GM23338 (cell line): ENCODE measurements at regions not wholly inside any gene's neighbourhood (a gene's known extent, or its start where the extent isn't known, plus 50 kb on each side); places are given as distances from the start of the nearest gene placed in this dataset.

Source experiments
- ATAC-seq: fragments of 200-7000 bp; cut with Tn5 transposase; 3 replicates; pipeline ENCODE4 v1.9.1; 2020
- DNase-seq: peaks from one replicate; pipeline ENCODE4 v3.0.0-alpha.2; 2015; ENCODE audit warnings: low spot score
- H2AFZ ChIP-seq: fragments of 200-600 bp; sonication (generic); 2 replicates; pipeline ENCODE4 v1.8.0; 2016; ENCODE audit warnings: antibody characterized with exemption, mild to moderate bottlenecking, moderate library complexity
- H3F3A ChIP-seq: fragments of 200-600 bp; sonication (generic); replicated peaks from 2 replicates; pipeline ENCODE4 v1.8.0; 2017; ENCODE audit warnings: antibody characterized with exemption, mixed run types, low read depth
- H3K27ac ChIP-seq: fragments of 200-600 bp; sonication (generic); 2 replicates; pipeline ENCODE4 v1.6.1; 2016; ENCODE audit warnings: low read depth
- H3K27me3 ChIP-seq: fragments of 200-600 bp; sonication (generic); 2 replicates; pipeline ENCODE4 v1.8.0; 2016; ENCODE audit warnings: mild to moderate bottlenecking, mixed run types, moderate library complexity; ENCODE audit not compliant: insufficient read depth
- H3K36me3 ChIP-seq: fragments of 200-600 bp; sonication (generic); 2 replicates; pipeline ENCODE4 v1.8.0; 2016; ENCODE audit warnings: mild to moderate bottlenecking; ENCODE audit not compliant: insufficient read depth
- H3K4me1 ChIP-seq: fragments of 200-600 bp; sonication (generic); 2 replicates; pipeline ENCODE4 v1.8.0; 2016; ENCODE audit warnings: mild to moderate bottlenecking, moderate library complexity; ENCODE audit not compliant: insufficient read depth
- H3K4me2 ChIP-seq: fragments of 200-600 bp; sonication (generic); 2 replicates; pipeline ENCODE4 v1.7.1; 2017; ENCODE audit warnings: mixed run types
- H3K4me3 ChIP-seq: fragments of 200-600 bp; sonication (generic); 2 replicates; pipeline ENCODE4 v1.6.1; 2016; ENCODE audit warnings: mixed run types
- H3K79me2 ChIP-seq: fragments of 200-600 bp; sonication (generic); replicated peaks from 2 replicates; pipeline ENCODE4 v1.8.0; 2017; ENCODE audit warnings: mild to moderate bottlenecking; ENCODE audit not compliant: insufficient read depth
- H3K9me2 ChIP-seq: fragments of 200-600 bp; sonication (generic); 2 replicates; pipeline ENCODE4 v1.8.0; 2017; ENCODE audit not compliant: insufficient read depth
- H4K20me1 ChIP-seq: fragments of 200-600 bp; sonication (generic); replicated peaks from 2 replicates; pipeline ENCODE4 v1.8.0; 2017; ENCODE audit warnings: mild to moderate bottlenecking; ENCODE audit not compliant: insufficient read depth
- H3K27ac Mint-ChIP-seq: 2 replicates; pipeline ENCODE4 v1.8.0; 2020; ENCODE audit warnings: inconsistent platforms, mild to moderate bottlenecking, moderate library complexity, mixed read lengths
- H3K27me3 Mint-ChIP-seq: 3 replicates; pipeline ENCODE4 v1.8.0; 2022; ENCODE audit warnings: low read depth, mild to moderate bottlenecking, moderate library complexity, mixed read lengths, inconsistent platforms; ENCODE audit not compliant: insufficient read depth, poor library complexity
- H3K36me3 Mint-ChIP-seq: 3 replicates; pipeline ENCODE4 v1.8.0; 2021; ENCODE audit warnings: low read depth, mild to moderate bottlenecking, inconsistent platforms, moderate library complexity, mixed read lengths
- H3K4me1 Mint-ChIP-seq: 3 replicates; pipeline ENCODE4 v1.8.0; 2020; ENCODE audit warnings: mild to moderate bottlenecking, inconsistent platforms, mixed read lengths
- H3K4me3 Mint-ChIP-seq: 3 replicates; pipeline ENCODE4 v1.8.0; 2021; ENCODE audit warnings: moderate library complexity, mild to moderate bottlenecking, inconsistent platforms, mixed read lengths
- H3K9me3 Mint-ChIP-seq: 3 replicates; pipeline ENCODE4 v1.8.0; 2020; ENCODE audit warnings: moderate library complexity, mild to moderate bottlenecking, inconsistent platforms, mixed read lengths
- CREB1 ChIP-seq: fragments of 250-450 bp; sonication (Bioruptor Pico); IDR thresholded peaks from 2 replicates; pipeline ENCODE4 v1.5.0; 2020; ENCODE audit warnings: low read depth, mild to moderate bottlenecking, moderate library complexity
- EZH2 ChIP-seq: fragments of 200-600 bp; sonication (generic); IDR thresholded peaks from one replicate; pipeline ENCODE4 v1.8.0; 2017; ENCODE audit warnings: antibody characterized with exemption, mild to moderate bottlenecking, low read depth; ENCODE audit not compliant: unreplicated experiment
- EZH2phosphoT487 ChIP-seq: fragments of 200-600 bp; sonication (generic); IDR thresholded peaks from one replicate; pipeline ENCODE4 v1.8.1; 2018; ENCODE audit warnings: antibody characterized with exemption; ENCODE audit not compliant: unreplicated experiment
- JUNB ChIP-seq: IDR thresholded peaks from one replicate; pipeline ENCODE4 v1.6.1; 2016; ENCODE audit warnings: antibody characterized with exemption; ENCODE audit not compliant: unreplicated experiment
- POLR2AphosphoS5 ChIP-seq: IDR thresholded peaks from 2 replicates; pipeline ENCODE4 v1.6.1; 2016; ENCODE audit warnings: antibody characterized with exemption, low read depth
- ZNF114 ChIP-seq: fragments of 250-450 bp; sonication (Bioruptor Pico); IDR thresholded peaks from 2 replicates; pipeline ENCODE4 v1.5.0; 2020; ENCODE audit warnings: mild to moderate bottlenecking, moderate library complexity
- ZNF331 ChIP-seq: fragments of 250-450 bp; sonication (Bioruptor Pico); IDR thresholded peaks from 2 replicates; pipeline ENCODE4 v1.5.0; 2020; ENCODE audit warnings: low read depth, mild to moderate bottlenecking, moderate library complexity
- ZNF462 ChIP-seq: fragments of 250-450 bp; sonication (Bioruptor Pico); IDR thresholded peaks from 2 replicates; pipeline ENCODE4 v1.5.0; 2020; ENCODE audit warnings: mild to moderate bottlenecking, moderate library complexity

DNA sequence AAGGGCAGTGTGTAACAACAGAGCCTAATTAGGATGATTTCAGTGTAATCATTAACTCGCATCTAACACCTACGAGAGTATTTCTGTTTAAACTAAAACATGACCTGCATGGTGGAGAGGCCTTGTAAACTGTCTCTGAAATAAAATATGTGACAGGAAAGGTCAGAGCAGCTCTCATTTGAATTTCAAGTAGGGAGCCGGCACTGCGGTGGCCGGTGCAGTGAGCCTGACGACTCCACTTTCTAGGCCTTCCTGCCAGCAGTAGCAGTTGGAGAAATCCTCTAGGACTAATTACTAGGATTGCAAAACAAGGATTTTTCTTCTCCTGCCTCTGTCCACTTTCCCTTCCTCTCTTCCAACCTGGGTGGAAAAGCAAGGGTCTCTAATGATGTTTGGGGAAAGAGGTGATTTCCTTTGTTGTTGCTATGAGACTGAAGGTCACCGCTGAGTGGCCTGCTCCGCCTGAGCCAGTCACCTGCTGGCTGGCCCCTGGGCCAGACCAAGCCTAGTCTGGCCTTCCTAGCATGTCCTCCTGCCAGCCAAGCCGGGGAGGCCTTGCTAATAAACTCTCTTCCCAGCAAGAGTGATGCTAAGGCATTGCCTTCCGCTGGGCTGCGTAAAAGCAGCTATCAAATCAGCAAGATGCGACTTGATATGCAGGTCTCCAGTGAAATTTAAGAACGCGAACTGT lies 245.7 kb downstream of the PSAT1 start:
- peak overlapping the region; percentile 17; the same call in 2 of the 3 replicates for H3K4me3 Mint-ChIP-seq
- Histone ChIP-seq H3K4me1 (peaks cover 28% of the 10 kb centered on the region), H3K9me2 (0 out of 2 replicates have a peak, but pooled peaks cover 15% of the 10 kb centered on the region), H3K27me3 (no peaks in the 10 kb centered on the region), H3K36me3 (no peaks in the 10 kb centered on the region), H2AFZ (peak overlapping the region; percentile 6; the same call in 1 of the 2 replicates), H3K79me2 (no peaks in the 10 kb centered on the region), H3K4me2 (peak overlapping the region; percentile 67), H4K20me1 (no peaks in the 10 kb centered on the region), H3K27ac (peak overlapping the region; percentile 22; the same call in 1 of the 2 replicates), H3F3A (no peaks in the 10 kb centered on the region), H3K4me3 (peak overlapping the region; percentile 2)
- H3K4me1 Mint-ChIP-seq, result peaks cover 40% of the 10 kb centered on the region
- ATAC-seq, result peak; percentile 84
- peaks cover 6% of the 10 kb centered on the region for H3K36me3 Mint-ChIP-seq
- H3K27ac Mint-ChIP-seq, result no peak overlapping the region
- peaks cover 6% of the 10 kb centered on the region for H3K27me3 Mint-ChIP-seq
- no peak for TF ChIP-seq ZNF114 (CRISPR knock-in tag)
- TF ChIP-seq CREB1 (CRISPR knock-in tag), result no peak
- TF ChIP-seq ZNF331 (CRISPR knock-in tag), result no peak
- no peak for TF ChIP-seq JUNB
- no peak for TF ChIP-seq EZH2phosphoT487
- TF ChIP-seq ZNF462 (CRISPR knock-in tag), result no peak
- TF ChIP-seq POLR2AphosphoS5, result no peak
- TF ChIP-seq EZH2, result no peak
- H3K9me3 Mint-ChIP-seq, result peaks cover 5% of the 10 kb centered on the region; the same call in 1 of the 3 replicates
- DNase-seq, result peak; percentile 48
